DND-41 (cell line): ENCODE measurements at regions not wholly inside any gene's neighbourhood (a gene's known extent, or its start where the extent isn't known, plus 50 kb on each side); places are given as distances from the start of the nearest gene placed in this dataset.

ENCODE experiments used
- ATAC-seq: fragments of 200-7000 bp; cut with Tn5 transposase; 3 replicates; pipeline ENCODE4 v1.9.1; 2021; ENCODE audit warnings: low read depth; ENCODE audit not compliant: insufficient read depth
- DNase-seq: peaks from one replicate; pipeline ENCODE4 v3.0.0-alpha.2; 2020
- H2AFZ ChIP-seq: 2 replicates; pipeline ENCODE4 v1.6.0; 2012; ENCODE audit warnings: low read depth, low read length
- H3K27ac ChIP-seq: 2 replicates; pipeline ENCODE4 v1.5.1; 2012; ENCODE audit warnings: low read length, inconsistent platforms
- H3K27me3 ChIP-seq: fragments of 200-600 bp; sonication (generic); 2 replicates; pipeline ENCODE4 v1.6.0; 2012; ENCODE audit warnings: low read length, mild to moderate bottlenecking, inconsistent platforms; ENCODE audit not compliant: insufficient read depth, poor library complexity
- H3K36me3 ChIP-seq: 2 replicates; pipeline ENCODE4 v1.5.1; 2012; ENCODE audit warnings: low read length, inconsistent platforms; ENCODE audit not compliant: insufficient read depth
- H3K4me1 ChIP-seq: 2 replicates; pipeline ENCODE4 v1.5.1; 2012; ENCODE audit warnings: mild to moderate bottlenecking, low read length; ENCODE audit not compliant: insufficient read depth
- H3K4me2 ChIP-seq: 2 replicates; pipeline ENCODE4 v1.6.0; 2012; ENCODE audit warnings: mild to moderate bottlenecking, moderate library complexity, low read length, inconsistent platforms; ENCODE audit not compliant: insufficient read depth
- H3K4me3 ChIP-seq, 2 experiments: fragments of 200-600 bp in 1 of 2; shearing (Covaris generic) in 1 of 2; 2 replicates each; pipeline ENCODE4 v1.5.1; 2012 to 2016; ENCODE audit warnings: inconsistent platforms in 2 of 2, low read length in 2 of 2, mild to moderate bottlenecking in 2 of 2, low read depth in 1 of 2, moderate library complexity in 1 of 2
- H3K79me2 ChIP-seq: 2 replicates; pipeline ENCODE4 v1.6.0; 2012; ENCODE audit warnings: low read length, inconsistent platforms; ENCODE audit not compliant: insufficient read depth
- H3K9ac ChIP-seq: 2 replicates; pipeline ENCODE4 v1.6.0; 2012; ENCODE audit warnings: low read depth, mild to moderate bottlenecking, inconsistent platforms, low read length, moderate library complexity
- H3K9me3 ChIP-seq: 2 replicates; pipeline ENCODE4 v1.5.1; 2012; ENCODE audit warnings: low read length, moderate library complexity, mild to moderate bottlenecking, inconsistent platforms; ENCODE audit not compliant: insufficient read depth, severe bottlenecking
- H4K20me1 ChIP-seq: 2 replicates; pipeline ENCODE4 v1.6.0; 2012; ENCODE audit warnings: low read length; ENCODE audit not compliant: insufficient read depth
- CTCF ChIP-seq: IDR thresholded peaks from 2 replicates; pipeline ENCODE4 v1.5.1; 2012; ENCODE audit warnings: borderline replicate concordance, low read length, moderate library complexity, mild to moderate bottlenecking; ENCODE audit not compliant: poor library complexity, severe bottlenecking; ENCODE audit errors: extremely low read depth
- EZH2 ChIP-seq: IDR thresholded peaks from 3 replicates; pipeline ENCODE4 v1.6.1; 2012; ENCODE audit warnings: borderline replicate concordance, low read depth, mild to moderate bottlenecking, moderate library complexity, low read length, inconsistent platforms; ENCODE audit not compliant: severe bottlenecking

- Histone ChIP-seq H3K27ac (no peak overlapping the region), H3K4me2 (no peak overlapping the region), H3K36me3 (no peaks in the 10 kb centered on the region), H3K27me3 (no peaks in the 10 kb centered on the region), H2AFZ (no peak overlapping the region), H3K9ac (no peak overlapping the region), H3K79me2 (no peaks in the 10 kb centered on the region), H3K9me3 (no peaks in the 10 kb centered on the region), H3K4me3 (no peak overlapping the region), H3K4me1 (no peaks in the 10 kb centered on the region), H4K20me1 (no peaks in the 10 kb centered on the region)
- no peak for ATAC-seq
- TF ChIP-seq CTCF (no peak), EZH2 (no peak)
- no peak for DNase-seq
Observed at GRCh38 chr11:27783701-27784355, 83.6 kb upstream of the BDNF start.

DNA sequence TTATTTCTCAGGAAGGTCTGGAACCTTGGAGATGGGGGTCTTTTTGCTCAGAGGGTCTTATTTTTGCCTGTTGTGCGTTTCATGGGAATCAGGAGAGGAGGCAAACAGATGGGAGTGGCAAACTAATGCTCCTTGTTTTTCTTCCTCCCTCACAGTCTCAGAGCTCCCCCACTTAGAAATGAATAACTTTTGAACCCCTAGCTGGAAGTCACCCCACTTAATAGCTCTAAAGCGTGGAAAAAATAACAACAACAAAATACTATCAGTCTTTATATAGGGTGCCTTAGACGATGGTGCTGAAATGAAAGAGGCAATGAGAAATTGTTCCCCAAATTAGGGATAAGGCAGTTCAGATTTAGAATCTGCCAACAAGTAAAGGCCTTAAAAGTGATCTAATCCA is 76.8 kb upstream of the BDNF start:
- H3K9ac ChIP-seq: no peak overlapping the region
- H3K36me3 ChIP-seq: no peaks in the 10 kb centered on the region
- no peaks in the 10 kb centered on the region for H4K20me1 ChIP-seq
- H3K27me3 ChIP-seq: no peaks in the 10 kb centered on the region
- no peak for ATAC-seq
- no peak overlapping the region for H2AFZ ChIP-seq
- H3K79me2 ChIP-seq: no peaks in the 10 kb centered on the region
- no peak for DNase-seq
- no peak overlapping the region for H3K4me2 ChIP-seq
- no peak overlapping the region for H3K4me3 ChIP-seq
- H3K9me3 ChIP-seq: no peaks in the 10 kb centered on the region
- no peak overlapping the region for H3K27ac ChIP-seq
- H3K4me1 ChIP-seq: no peaks in the 10 kb centered on the region
- no peak for TF ChIP-seq EZH2
- TF ChIP-seq CTCF: no peak

- Histone ChIP-seq H3K4me2 (no peak overlapping the region), H3K9ac (no peak overlapping the region), H3K27me3 (no peaks in the 10 kb centered on the region), H3K79me2 (no peaks in the 10 kb centered on the region), H2AFZ (no peak overlapping the region), H3K27ac (no peak overlapping the region), H3K4me3 (no peak overlapping the region), H4K20me1 (no peaks in the 10 kb centered on the region), H3K9me3 (no peaks in the 10 kb centered on the region), H3K36me3 (no peaks in the 10 kb centered on the region), H3K4me1 (no peaks in the 10 kb centered on the region)
- ATAC-seq (no peak), DNase-seq (no peak)
- TF ChIP-seq CTCF (no peak), EZH2 (no peak)
Observed at GRCh38 chr11:27773884-27774283, 73.6 kb upstream of the BDNF start.

GRCh38 chr11:27771516-27771915 is 71.3 kb upstream of the BDNF start:
- no peak overlapping the region for H3K4me2 ChIP-seq
- no peak overlapping the region for H3K4me3 ChIP-seq
- no peaks in the 10 kb centered on the region for H3K9me3 ChIP-seq
- no peak for ATAC-seq
- H3K4me1 ChIP-seq: no peaks in the 10 kb centered on the region
- TF ChIP-seq CTCF (no peak), EZH2 (no peak)
- no peak for DNase-seq
- no peaks in the 10 kb centered on the region for H4K20me1 ChIP-seq
- H2AFZ ChIP-seq: no peak overlapping the region
- H3K9ac ChIP-seq: no peak overlapping the region
- H3K36me3 ChIP-seq: no peaks in the 10 kb centered on the region
- no peak overlapping the region for H3K27ac ChIP-seq
- H3K79me2 ChIP-seq: no peaks in the 10 kb centered on the region
- H3K27me3 ChIP-seq: no peaks in the 10 kb centered on the region
